AG08396 (cell line): ENCODE measurements at regions not wholly inside any gene's neighbourhood (a gene's known extent, or its start where the extent isn't known, plus 50 kb on each side); places are given as distances from the start of the nearest gene placed in this dataset.
A peak's percentile ranks its signal among the peaks of the same experiment; 100 is the strongest.

Source experiments
- DNase-seq: peaks from one replicate; pipeline ENCODE4 v3.0.0; 2012; ENCODE audit warnings: low spot score, mixed read lengths

- DNase-seq = no peak
Observed at GRCh38 chr10:88129013-88129412, 265.6 kb downstream of the PTEN start.

- DNase-seq = no peak
Observed at GRCh38 chr10:88130912-88131311, 267.5 kb downstream of the PTEN start.

- DNase-seq = no peak
Observed at GRCh38 chr10:88131511-88132139, 268.2 kb downstream of the PTEN start.

GRCh38 chr10:88136712-88137111 lies 273.3 kb downstream of the PTEN start:
- no peak for DNase-seq

- no peak for DNase-seq
Observed at GRCh38 chr10:88138319-88138848, 275.0 kb downstream of the PTEN start.

GRCh38 chr10:88147000-88147798 lies 283.8 kb downstream of the PTEN start:
- no peak for DNase-seq

GRCh38 chr10:88149906-88150305 lies 286.5 kb downstream of the PTEN start:
- DNase-seq = no peak

GRCh38 chr10:88150339-88150738 lies 286.9 kb downstream of the PTEN start:
- DNase-seq = no peak

GRCh38 chr10:88152728-88153133 lies 289.3 kb downstream of the PTEN start:
- DNase-seq = peak; percentile 69

GRCh38 chr10:88154596-88155250 lies 291.3 kb downstream of the PTEN start:
- DNase-seq = no peak

GRCh38 chr10:88156341-88156740 lies 292.9 kb downstream of the PTEN start:
- no peak for DNase-seq

GRCh38 chr10:88157981-88158465 lies 294.6 kb downstream of the PTEN start:
- DNase-seq = peak; percentile 62

GRCh38 chr10:88158526-88159122 lies 295.2 kb downstream of the PTEN start:
- DNase-seq = no peak

- no peak for DNase-seq
Observed at GRCh38 chr10:88159127-88159829, 295.9 kb downstream of the PTEN start.

- DNase-seq = no peak
Observed at GRCh38 chr10:88161070-88161469, 297.6 kb downstream of the PTEN start.

- DNase-seq = no peak
Observed at GRCh38 chr10:88161756-88162155, 298.3 kb downstream of the PTEN start.

- DNase-seq = no peak
Observed at GRCh38 chr10:88162852-88163251, 299.4 kb downstream of the PTEN start.

GRCh38 chr10:88163572-88163971 lies 300.1 kb downstream of the PTEN start:
- no peak for DNase-seq

- DNase-seq = no peak
Observed at GRCh38 chr10:88164471-88164870, 301.0 kb downstream of the PTEN start.

GRCh38 chr10:88165849-88166271 lies 302.4 kb downstream of the PTEN start:
- no peak for DNase-seq

- DNase-seq = no peak
Observed at GRCh38 chr10:88168171-88169036, 305.0 kb downstream of the PTEN start.
